ENCODE measurements at regions not wholly inside any gene's neighbourhood (a gene's known extent, or its start where the extent isn't known, plus 50 kb on each side); places are given as distances from the start of the nearest gene placed in this dataset.

DNA sequence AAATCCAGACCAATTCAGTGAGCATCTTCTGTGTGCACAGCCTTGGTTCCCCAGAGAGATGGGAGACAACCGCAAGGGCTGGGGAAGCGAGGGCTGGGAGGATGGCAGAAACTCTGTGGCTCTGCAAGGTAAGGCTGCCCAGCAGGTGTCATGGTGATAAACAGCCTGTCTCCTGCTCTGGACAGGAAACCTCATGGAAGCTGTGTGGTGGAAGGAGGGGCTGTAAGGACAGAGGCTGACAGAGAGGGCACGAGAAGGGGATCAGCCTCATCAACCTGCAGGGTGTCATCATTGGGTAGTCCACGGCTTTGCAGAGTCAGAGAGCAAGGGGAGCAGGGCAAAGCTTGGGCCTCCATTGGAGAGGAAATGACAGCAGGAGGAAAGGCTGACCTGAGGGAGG, 138.4 kb upstream of the CADM1 start:
- TF ChIP-seq, protein P1, sequence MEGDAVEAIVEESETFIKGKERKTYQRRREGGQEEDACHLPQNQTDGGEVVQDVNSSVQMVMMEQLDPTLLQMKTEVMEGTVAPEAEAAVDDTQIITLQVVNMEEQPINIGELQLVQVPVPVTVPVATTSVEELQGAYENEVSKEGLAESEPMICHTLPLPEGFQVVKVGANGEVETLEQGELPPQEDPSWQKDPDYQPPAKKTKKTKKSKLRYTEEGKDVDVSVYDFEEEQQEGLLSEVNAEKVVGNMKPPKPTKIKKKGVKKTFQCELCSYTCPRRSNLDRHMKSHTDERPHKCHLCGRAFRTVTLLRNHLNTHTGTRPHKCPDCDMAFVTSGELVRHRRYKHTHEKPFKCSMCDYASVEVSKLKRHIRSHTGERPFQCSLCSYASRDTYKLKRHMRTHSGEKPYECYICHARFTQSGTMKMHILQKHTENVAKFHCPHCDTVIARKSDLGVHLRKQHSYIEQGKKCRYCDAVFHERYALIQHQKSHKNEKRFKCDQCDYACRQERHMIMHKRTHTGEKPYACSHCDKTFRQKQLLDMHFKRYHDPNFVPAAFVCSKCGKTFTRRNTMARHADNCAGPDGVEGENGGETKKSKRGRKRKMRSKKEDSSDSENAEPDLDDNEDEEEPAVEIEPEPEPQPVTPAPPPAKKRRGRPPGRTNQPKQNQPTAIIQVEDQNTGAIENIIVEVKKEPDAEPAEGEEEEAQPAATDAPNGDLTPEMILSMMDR (IDR thresholded peaks at IDR 0.05): no peak
- no peak for TF ChIP-seq RCOR1 (IDR thresholded peaks at IDR 0.05; ENCODE audit: low read depth, low read length)
- no peak for TF ChIP-seq RARB (CRISPR knock-in tag; IDR thresholded peaks at IDR 0.05)
- TF ChIP-seq MYC (IDR thresholded peaks at IDR 0.05; ENCODE audit: borderline replicate concordance, low read length): no peak
- TF ChIP-seq, protein P2, sequence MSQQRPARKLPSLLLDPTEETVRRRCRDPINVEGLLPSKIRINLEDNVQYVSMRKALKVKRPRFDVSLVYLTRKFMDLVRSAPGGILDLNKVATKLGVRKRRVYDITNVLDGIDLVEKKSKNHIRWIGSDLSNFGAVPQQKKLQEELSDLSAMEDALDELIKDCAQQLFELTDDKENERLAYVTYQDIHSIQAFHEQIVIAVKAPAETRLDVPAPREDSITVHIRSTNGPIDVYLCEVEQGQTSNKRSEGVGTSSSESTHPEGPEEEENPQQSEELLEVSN (IDR thresholded peaks at IDR 0.05; ENCODE audit: borderline replicate concordance, low read depth): no peak
- TF ChIP-seq CEBPB (IDR thresholded peaks at IDR 0.05): no peak
- TF ChIP-seq BHLHE40 (IDR thresholded peaks at IDR 0.05; ENCODE audit: low read depth, low read length): no peak
- no peak for TF ChIP-seq CHD4 (IDR thresholded peaks at IDR 0.05; ENCODE audit: borderline replicate concordance)
- TF ChIP-seq KDM1A (IDR thresholded peaks at IDR 0.05; ENCODE audit: low read depth): no peak
